GM12878 (cell line): ENCODE measurements at regions not wholly inside any gene's neighbourhood (a gene's known extent, or its start where the extent isn't known, plus 50 kb on each side); places are given as distances from the start of the nearest gene placed in this dataset.

Source experiments
- ATAC-seq: fragments of 200-7000 bp; cut with Tn5 transposase; 3 replicates; pipeline ENCODE4 v1.9.1; 2020; ENCODE audit warnings: mild to moderate bottlenecking, moderate library complexity
- BruUV-seq: library from RNA; stranded (reverse); fragments of 400-500 nt; replicated peaks from 2 replicates; lab custom pipeline; 2021; lab: Mats Ljungman, UMichigan
- CTCF ChIA-PET: fragments of 300-600 bp; sonication (Branson Sonifier 250); formaldehyde crosslinking; extraction: SDS; loops from one replicate; lab custom pipeline; 2021; ENCODE audit warnings: inconsistent platforms; lab: Yijun Ruan, JAX
- POLR2A ChIA-PET: fragments of 350-600 bp; formaldehyde crosslinking; extraction: SDS; loops from one replicate; lab custom pipeline; 2021; ENCODE audit warnings: inconsistent platforms; lab: Charles Lee
- RAD21 ChIA-PET: fragments of 300-600 bp; sonication (Branson Sonifier 250); formaldehyde crosslinking; loops from one replicate; lab custom pipeline; 2023; ENCODE audit warnings: antibody characterized with exemption; ENCODE audit not compliant: unreplicated experiment; lab: Charles Lee
- SMC1A ChIA-PET: fragments of 300-600 bp; sonication (Branson Sonifier 250); formaldehyde crosslinking; loops from one replicate; lab custom pipeline; 2023; ENCODE audit not compliant: unreplicated experiment, uncharacterized antibody; lab: Charles Lee
- DNase-seq: peaks from one replicate; pipeline ENCODE4 v3.0.0-alpha.2; 2011; ENCODE audit warnings: low read depth, low spot score
- FAIRE-seq: peaks from 3 replicates; lab custom pipeline; 2011; peaks lifted over from hg19 to GRCh38; lab: Jason Lieb, UNC
- H2AFZ ChIP-seq: 2 replicates; pipeline ENCODE4 v1.6.0; 2011; ENCODE audit warnings: low read depth, low read length, control low read depth; ENCODE audit not compliant: control insufficient read depth
- H3K27ac ChIP-seq: 2 replicates; pipeline ENCODE4 v1.5.1; 2011; ENCODE audit warnings: control low read depth; ENCODE audit not compliant: control insufficient read depth, insufficient read depth
- H3K27me3 ChIP-seq, 2 experiments: replicated peaks in 1 of 2; 2 replicates each; pipeline versions ENCODE4 v1.6.0 to v1.6.1; 2011; ENCODE audit warnings: low read length in 1 of 2; ENCODE audit not compliant: control insufficient read depth in 2 of 2, insufficient read depth in 2 of 2
- H3K36me3 ChIP-seq, 2 experiments: 2 replicates each; pipeline ENCODE4 v1.5.1; 2011; ENCODE audit warnings: low read length in 1 of 2; ENCODE audit not compliant: control insufficient read depth in 2 of 2, insufficient read depth in 2 of 2
- H3K4me1 ChIP-seq: 2 replicates; pipeline ENCODE4 v1.6.1; 2011; ENCODE audit warnings: mild to moderate bottlenecking, low read length, moderate library complexity, mixed read lengths; ENCODE audit not compliant: control insufficient read depth, insufficient read depth
- H3K4me2 ChIP-seq: 2 replicates; pipeline ENCODE4 v1.6.0; 2011; ENCODE audit warnings: control low read depth; ENCODE audit not compliant: control insufficient read depth, insufficient read depth
- H3K4me3 ChIP-seq: fragments of 200-600 bp; sonication (generic); 2 replicates; pipeline ENCODE4 v1.5.1; 2016
- H3K79me2 ChIP-seq: 2 replicates; pipeline ENCODE4 v1.6.0; 2011; ENCODE audit warnings: low read length; ENCODE audit not compliant: control insufficient read depth, insufficient read depth
- H3K9ac ChIP-seq: 2 replicates; pipeline ENCODE4 v1.8.0; 2011; ENCODE audit warnings: low read length, control low read depth, mixed read lengths; ENCODE audit not compliant: control insufficient read depth, insufficient read depth
- H3K9me3 ChIP-seq: replicated peaks from 3 replicates; pipeline ENCODE4 v1.5.1; 2011; ENCODE audit warnings: mild to moderate bottlenecking, low read length; ENCODE audit not compliant: control insufficient read depth, insufficient read depth
- H4K20me1 ChIP-seq: 2 replicates; pipeline ENCODE4 v1.6.0; 2011; ENCODE audit not compliant: control insufficient read depth, insufficient read depth
- CREM ChIP-seq: IDR thresholded peaks from 2 replicates; pipeline ENCODE4 v1.6.1; 2014; ENCODE audit warnings: antibody characterized with exemption, low read depth
- E4F1 ChIP-seq: fragments of 450-650 bp; IDR thresholded peaks from 2 replicates; pipeline ENCODE4 v1.6.1; 2018; ENCODE audit warnings: borderline replicate concordance, mild to moderate bottlenecking; ENCODE audit not compliant: partially characterized antibody
- GABPA ChIP-seq: IDR thresholded peaks from 2 replicates; pipeline ENCODE4 v1.6.1; 2014; ENCODE audit warnings: antibody characterized with exemption, low read depth, mild to moderate bottlenecking, inconsistent platforms
- GATAD2B ChIP-seq: fragments of 450-650 bp; conservative IDR thresholded peaks from 2 replicates; pipeline ENCODE4 v1.6.1; 2017; ENCODE audit warnings: low read depth, mild to moderate bottlenecking, moderate library complexity
- HDAC2 ChIP-seq: fragments of 200-600 bp; sonication (generic); IDR thresholded peaks from 2 replicates; pipeline ENCODE4 v1.6.1; 2017
- IKZF1 ChIP-seq: fragments of 450-650 bp; conservative IDR thresholded peaks from 2 replicates; pipeline ENCODE4 v1.6.1; 2017; ENCODE audit warnings: antibody characterized with exemption, mild to moderate bottlenecking
- RAD21 ChIP-seq: IDR thresholded peaks from 2 replicates; pipeline ENCODE4 v1.6.1; 2011; ENCODE audit warnings: mild to moderate bottlenecking, low read depth, low read length, moderate library complexity; ENCODE audit not compliant: insufficient read depth
- SMAD1 ChIP-seq: fragments of 450-650 bp; IDR thresholded peaks from 2 replicates; pipeline ENCODE4 v1.6.1; 2018; ENCODE audit warnings: mild to moderate bottlenecking, low read depth; ENCODE audit not compliant: partially characterized antibody
- SUPT20H ChIP-seq: IDR thresholded peaks from 2 replicates; pipeline ENCODE4 v1.6.1; 2011; ENCODE audit warnings: low read depth, mild to moderate bottlenecking, low read length, moderate library complexity, borderline replicate concordance; ENCODE audit not compliant: control insufficient read depth
- TAF1 ChIP-seq: IDR thresholded peaks from 2 replicates; pipeline ENCODE4 v1.6.1; 2011; ENCODE audit warnings: mild to moderate bottlenecking, low read depth, low read length, borderline replicate concordance
- YBX1 ChIP-seq: fragments of 450-650 bp; IDR thresholded peaks from 2 replicates; pipeline ENCODE4 v1.6.1; 2016; ENCODE audit warnings: antibody characterized with exemption
- WGBS: methylation state at CpG from one replicate; pipeline ENCODE4 v1.1.6; 2016; ENCODE audit warnings: low lambda C conversion rate; ENCODE audit not compliant: insufficient replicate concordance, insufficient coverage; ENCODE audit errors: missing lambda C conversion rate; 5-methylcytosine and 5-hydroxymethylcytosine counted together
- in situ Hi-C: fragments of 300-500 bp; cut with MboI; formaldehyde crosslinking; loops from 9 replicates; pipeline ENCODE4 v1.14.3; 2018; ENCODE audit warnings: mixed read lengths
- intact Hi-C: fragments of 100-400 bp; cut with micrococcal nuclease; formaldehyde crosslinking; loops from one replicate; pipeline ENCODE4 v1.14.2; 2022; ENCODE audit not compliant: unreplicated experiment

- in situ Hi-C loops (no loop called here), intact Hi-C loops (no loop called here)
- no TSS peak for BruUV-seq
- ChIA-PET RAD21 (no interaction called here), CTCF (no interaction called here), POLR2A (no interaction called here), SMC1A (no interaction called here)
- ATAC-seq: no peak
- WGBS: 0% methylated on average over 1 of the region's 1 CpG
- no peaks in the 10 kb centered on the region for H3K79me2 ChIP-seq
- no peaks in the 10 kb centered on the region for H4K20me1 ChIP-seq
- DNase-seq: no peak
- H3K27me3 ChIP-seq: no peaks in the 10 kb centered on the region
- no peak for TF ChIP-seq IKZF1
- TF ChIP-seq HDAC2: no peak
- no peak for TF ChIP-seq SUPT20H
- TF ChIP-seq SMAD1: no peak
- no peak for TF ChIP-seq GATAD2B
- TF ChIP-seq RAD21: no peak
- no peak for TF ChIP-seq TAF1
- TF ChIP-seq GABPA: no peak
- TF ChIP-seq CREM: no peak
- no peak for TF ChIP-seq YBX1
- no peak for TF ChIP-seq E4F1
- H3K4me1 ChIP-seq: peaks cover 11% of the 10 kb centered on the region
- H3K9ac ChIP-seq: no peak overlapping the region
- FAIRE-seq: no peak
- no peak overlapping the region for H3K4me3 ChIP-seq
- H3K4me2 ChIP-seq: no peak overlapping the region
- no peaks in the 10 kb centered on the region for H3K36me3 ChIP-seq
- H3K27ac ChIP-seq: no peak overlapping the region
- no peak overlapping the region for H2AFZ ChIP-seq
- H3K9me3 ChIP-seq: peaks cover 1% of the 10 kb centered on the region; the same call in 2 of the 3 replicates
Observed at GRCh38 chr21:35338281-35338680, 289.2 kb upstream of the RUNX1 start.
